ENCODE measurements at regions not wholly inside any gene's neighbourhood (a gene's known extent, or its start where the extent isn't known, plus 50 kb on each side); places are given as distances from the start of the nearest gene placed in this dataset.
A peak's percentile ranks its signal among the peaks of the same experiment; 100 is the strongest.

- WGBS (ENCODE audit: insufficient coverage, insufficient replicate concordance, low lambda C conversion rate, missing lambda C conversion rate), result 30% methylated on average over 5 of the region's 5 CpGs
- ChIA-PET POLR2A (no interaction called here), RAD21 (ENCODE audit: unreplicated experiment) (no interaction called here), SMC1A (ENCODE audit: uncharacterized antibody, unreplicated experiment) (interaction anchor here (0.6 to 1.8 kb wide), 3 partner anchors 12 to 25 kb away, joined by 3 to 7 read pairs (median 3); no protein-coding TSS in a partner anchor), CTCF (interaction anchor here (0.7 kb wide), 1 partner anchor 58 kb away, joined by 3 read pairs; no protein-coding TSS in a partner anchor)
- Histone ChIP-seq H3K4me1 (ENCODE audit: control insufficient read depth, insufficient read depth, low read length) (no peaks in the 10 kb centered on the region), H3K4me2 (ENCODE audit: control insufficient read depth, insufficient read depth) (no peak overlapping the region), H3K36me3 (ENCODE audit: control insufficient read depth in 2 of 2, insufficient read depth in 2 of 2, low read length in 1 of 2) (no peaks in the 10 kb centered on the region), H2AFZ (ENCODE audit: control insufficient read depth, low read depth, low read length) (no peak overlapping the region), H3K79me2 (ENCODE audit: control insufficient read depth, insufficient read depth, low read length) (no peaks in the 10 kb centered on the region), H3K27me3 (replicated peaks in 1 of 2; ENCODE audit: control insufficient read depth in 2 of 2, insufficient read depth in 2 of 2, low read length in 1 of 2) (peaks cover 0 to 2% of the 10 kb centered on the region in 2 experiments; a peak in 1 of 4 replicates), H3K27ac (ENCODE audit: control insufficient read depth, insufficient read depth) (no peak overlapping the region), H3K9ac (ENCODE audit: control insufficient read depth, insufficient read depth, low read length) (no peak overlapping the region), H3K9me3 (replicated peaks; ENCODE audit: control insufficient read depth, insufficient read depth, low read length) (no peaks in the 10 kb centered on the region), H4K20me1 (ENCODE audit: control insufficient read depth, insufficient read depth) (no peaks in the 10 kb centered on the region), H3K4me3 (no peak overlapping the region)
- FAIRE-seq, result no peak
- TF ChIP-seq NR2C1 (IDR thresholded peaks at IDR 0.05), result peak; percentile 48; the same call in 1 of the 2 replicates
- TF ChIP-seq KAT2A (conservative IDR thresholded peaks at IDR 0.05; ENCODE audit: control insufficient read depth, low read depth, low read length), result no peak
- TF ChIP-seq MAX (IDR thresholded peaks at IDR 0.05; ENCODE audit: low read depth, low read length), result no peak
- ATAC-seq, result no peak
- in situ Hi-C loops (cut with MboI), result no loop called here
- no peak for DNase-seq (ENCODE audit: low read depth, low spot score)
- no TSS peak for BruUV-seq (replicated peaks)
- intact Hi-C loops (cut with micrococcal nuclease; ENCODE audit: unreplicated experiment), result no loop called here
Observed at GRCh38 chr20:22949331-22950109, 85.6 kb upstream of the SSTR4 start.

- RAD21 ChIA-PET (ENCODE audit: unreplicated experiment), result no interaction called here
- 0 out of 4 replicates have a peak, but pooled peaks cover 0 to under 1% of the 10 kb centered on the region in 2 experiments for H3K27me3 ChIP-seq (replicated peaks in 1 of 2; ENCODE audit: control insufficient read depth in 2 of 2, insufficient read depth in 2 of 2, low read length in 1 of 2)
- intact Hi-C loops (cut with micrococcal nuclease; ENCODE audit: unreplicated experiment), result no loop called here
- no peak overlapping the region for H3K4me2 ChIP-seq (ENCODE audit: control insufficient read depth, insufficient read depth)
- no peaks in the 10 kb centered on the region for H4K20me1 ChIP-seq (ENCODE audit: control insufficient read depth, insufficient read depth)
- ATAC-seq, result no peak
- no peaks in the 10 kb centered on the region for H3K79me2 ChIP-seq (ENCODE audit: control insufficient read depth, insufficient read depth, low read length)
- SMC1A ChIA-PET (ENCODE audit: uncharacterized antibody, unreplicated experiment), result interaction anchor here (1.1 kb wide), 1 partner anchor 17 kb away, joined by 3 read pairs; no protein-coding TSS in a partner anchor
- TF ChIP-seq ZNF207 (IDR thresholded peaks at IDR 0.05; ENCODE audit: borderline replicate concordance), result no peak
- TF ChIP-seq RFX5 (IDR thresholded peaks at IDR 0.05; ENCODE audit: low read depth, low read length), result no peak
- TF ChIP-seq BHLHE40 (IDR thresholded peaks at IDR 0.05; ENCODE audit: borderline replicate concordance in 1 of 2, low read depth in 2 of 2, low read length in 1 of 2), result no peak
- TF ChIP-seq MTA2 (IDR thresholded peaks at IDR 0.05; ENCODE audit: low read depth), result no peak
- TF ChIP-seq RCOR1 (conservative IDR thresholded peaks at IDR 0.05; ENCODE audit: low read depth, low read length), result no peak
- no peak for TF ChIP-seq CHD1 (IDR thresholded peaks at IDR 0.05; ENCODE audit: low read depth, low read length)
- H3K36me3 ChIP-seq (ENCODE audit: control insufficient read depth in 2 of 2, insufficient read depth in 2 of 2, low read length in 1 of 2), result no peaks in the 10 kb centered on the region
- no peak overlapping the region for H3K4me3 ChIP-seq
- H3K27ac ChIP-seq (ENCODE audit: control insufficient read depth, insufficient read depth), result no peak overlapping the region
- in situ Hi-C loops (cut with MboI), result no loop called here
- CTCF ChIA-PET, result no interaction called here
- H3K9me3 ChIP-seq (replicated peaks; ENCODE audit: control insufficient read depth, insufficient read depth, low read length), result no peaks in the 10 kb centered on the region
- H3K4me1 ChIP-seq (ENCODE audit: control insufficient read depth, insufficient read depth, low read length), result no peaks in the 10 kb centered on the region
- WGBS (ENCODE audit: insufficient coverage, insufficient replicate concordance, low lambda C conversion rate, missing lambda C conversion rate), result 36% methylated on average over 1 of the region's 1 CpG
- DNase-seq (ENCODE audit: low read depth, low spot score), result no peak
- H2AFZ ChIP-seq (ENCODE audit: control insufficient read depth, low read depth, low read length), result no peak overlapping the region
- no TSS peak for BruUV-seq (replicated peaks)
- POLR2A ChIA-PET, result no interaction called here
- no peak overlapping the region for H3K9ac ChIP-seq (ENCODE audit: control insufficient read depth, insufficient read depth, low read length)
- no peak for FAIRE-seq
Observed at GRCh38 chr20:22951966-22952365, 83.1 kb upstream of the SSTR4 start.

Data from GM12878 (cell line).